Thoracic aorta (tissue), 2 donors: ENCODE measurements at regions not wholly inside any gene's neighbourhood (a gene's known extent, or its start where the extent isn't known, plus 50 kb on each side); places are given as distances from the start of the nearest gene placed in this dataset.

ENCODE experiments used
- ATAC-seq: fragments of 150-250 bp; one replicate; pipeline ENCODE4 v1.8.0; 2017; ENCODE audit warnings: low read depth; ENCODE audit not compliant: insufficient number of reproducible peaks, low FRiP score
- DNase-seq: peaks from one replicate; pipeline ENCODE4 v3.0.0-alpha.2; 2020; ENCODE audit warnings: low spot score
- H3K27ac ChIP-seq, 2 donors: fragments of 200-600 bp; sonication (generic); 1 replicate in 1 of 2; 2 replicates in 1 of 2; pipeline ENCODE4 v1.5.1; 2016; ENCODE audit warnings: mild to moderate bottlenecking in 2 of 2, moderate library complexity in 2 of 2
- H3K27me3 ChIP-seq: fragments of 200-600 bp; sonication (generic); replicated peaks from 2 replicates; pipeline ENCODE4 v1.6.0; 2016; ENCODE audit warnings: mild to moderate bottlenecking; ENCODE audit not compliant: insufficient read depth
- H3K36me3 ChIP-seq: fragments of 200-600 bp; sonication (generic); one replicate; pipeline ENCODE4 v1.5.1; 2016
- H3K4me1 ChIP-seq, 2 donors: fragments of 200-600 bp; sonication (generic); 1 replicate in 1 of 2; 2 replicates in 1 of 2; pipeline versions ENCODE4 v1.5.1 to v1.6.0; 2016; ENCODE audit warnings: low read depth in 2 of 2, mild to moderate bottlenecking in 1 of 2; ENCODE audit not compliant: control insufficient read depth in 1 of 2
- H3K4me3 ChIP-seq: fragments of 200-600 bp; sonication (generic); 2 replicates; pipeline ENCODE4 v1.5.1; 2016; ENCODE audit warnings: mild to moderate bottlenecking
- H3K9me3 ChIP-seq: fragments of 200-600 bp; sonication (generic); 2 replicates; pipeline ENCODE4 v1.5.1; 2016
- TF ChIP-seq, protein P1 (sequence below): fragments of 200-600 bp; sonication (generic); IDR thresholded peaks from one replicate; pipeline ENCODE4 v1.5.1; 2019; ENCODE audit warnings: antibody characterized with exemption

GRCh38 chr1:163444665-163445064 lies 122.9 kb downstream of the NUF2 start:
- Histone ChIP-seq H3K27ac (no peak overlapping the region), H3K4me3 (no peak overlapping the region), H3K9me3 (no peaks in the 10 kb centered on the region), H3K4me1 (no peaks in the 10 kb centered on the region), H3K36me3 (no peaks in the 10 kb centered on the region), H3K27me3 (no peaks in the 10 kb centered on the region)
- no peak for ATAC-seq
- TF ChIP-seq, protein P1, sequence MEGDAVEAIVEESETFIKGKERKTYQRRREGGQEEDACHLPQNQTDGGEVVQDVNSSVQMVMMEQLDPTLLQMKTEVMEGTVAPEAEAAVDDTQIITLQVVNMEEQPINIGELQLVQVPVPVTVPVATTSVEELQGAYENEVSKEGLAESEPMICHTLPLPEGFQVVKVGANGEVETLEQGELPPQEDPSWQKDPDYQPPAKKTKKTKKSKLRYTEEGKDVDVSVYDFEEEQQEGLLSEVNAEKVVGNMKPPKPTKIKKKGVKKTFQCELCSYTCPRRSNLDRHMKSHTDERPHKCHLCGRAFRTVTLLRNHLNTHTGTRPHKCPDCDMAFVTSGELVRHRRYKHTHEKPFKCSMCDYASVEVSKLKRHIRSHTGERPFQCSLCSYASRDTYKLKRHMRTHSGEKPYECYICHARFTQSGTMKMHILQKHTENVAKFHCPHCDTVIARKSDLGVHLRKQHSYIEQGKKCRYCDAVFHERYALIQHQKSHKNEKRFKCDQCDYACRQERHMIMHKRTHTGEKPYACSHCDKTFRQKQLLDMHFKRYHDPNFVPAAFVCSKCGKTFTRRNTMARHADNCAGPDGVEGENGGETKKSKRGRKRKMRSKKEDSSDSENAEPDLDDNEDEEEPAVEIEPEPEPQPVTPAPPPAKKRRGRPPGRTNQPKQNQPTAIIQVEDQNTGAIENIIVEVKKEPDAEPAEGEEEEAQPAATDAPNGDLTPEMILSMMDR: no peak
- DNase-seq: no peak

DNA sequence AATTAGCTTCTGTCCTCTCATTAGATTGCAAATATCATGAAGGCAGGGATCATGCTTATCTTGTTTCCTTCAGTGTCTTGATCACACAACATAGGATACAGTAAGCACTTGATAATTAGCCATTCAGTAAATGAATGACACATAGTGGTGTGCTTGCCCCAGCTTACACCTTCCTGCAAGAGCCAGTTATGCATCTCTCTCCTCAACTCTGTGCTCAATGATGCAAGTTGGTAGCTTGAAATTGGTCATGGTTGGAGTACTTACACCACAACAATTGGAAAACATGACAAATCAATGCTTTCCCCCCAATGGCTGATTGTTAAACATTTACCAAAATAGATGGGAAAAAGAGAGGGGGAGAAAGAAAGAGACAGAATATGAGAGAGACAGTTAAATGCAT lies 129.2 kb downstream of the NUF2 start:
- DNase-seq (no peak), ATAC-seq (no peak)
- Histone ChIP-seq H3K4me1 (no peaks in the 10 kb centered on the region), H3K27ac (no peak overlapping the region), H3K4me3 (no peak overlapping the region), H3K27me3 (no peaks in the 10 kb centered on the region), H3K36me3 (no peaks in the 10 kb centered on the region), H3K9me3 (no peaks in the 10 kb centered on the region)
- TF ChIP-seq, protein P1: no peak

GRCh38 chr1:163459539-163459938 lies 137.8 kb downstream of the NUF2 start:
- TF ChIP-seq, protein P1: no peak
- ATAC-seq: no peak
- no peak for DNase-seq

DNA sequence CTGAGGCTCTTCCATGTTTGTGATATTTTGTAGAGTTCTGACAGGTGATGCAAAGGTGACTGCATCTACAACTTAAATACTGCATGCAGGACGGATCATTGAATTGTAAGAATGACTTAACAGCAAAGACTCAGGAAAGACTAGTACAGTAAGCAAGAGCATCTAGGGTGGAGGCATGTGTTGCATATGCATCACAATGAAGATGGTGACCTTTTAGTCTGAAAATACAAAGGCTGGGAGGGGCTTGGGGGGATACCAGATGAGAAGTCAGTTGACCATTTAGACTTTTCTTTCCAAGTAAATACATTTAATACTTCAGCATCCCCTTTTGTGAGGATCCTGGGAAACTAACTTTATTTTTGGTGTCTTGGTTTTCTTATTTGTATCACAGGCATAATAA lies 145.5 kb downstream of the NUF2 start:
- DNase-seq (no peak), ATAC-seq (no peak)
- no peaks in the 10 kb centered on the region for H3K4me1 ChIP-seq
- no peaks in the 10 kb centered on the region for H3K9me3 ChIP-seq
- no peak overlapping the region for H3K4me3 ChIP-seq
- H3K27me3 ChIP-seq: no peaks in the 10 kb centered on the region
- TF ChIP-seq, protein P1: no peak
- no peak overlapping the region for H3K27ac ChIP-seq
- no peaks in the 10 kb centered on the region for H3K36me3 ChIP-seq

More at GRCh38 chr1:163459539-163459938, 137.8 kb downstream of the NUF2 start:
- Histone ChIP-seq H3K27ac (no peak overlapping the region), H3K36me3 (no peaks in the 10 kb centered on the region), H3K4me1 (no peaks in the 10 kb centered on the region), H3K4me3 (no peak overlapping the region), H3K9me3 (no peaks in the 10 kb centered on the region), H3K27me3 (no peaks in the 10 kb centered on the region)

GRCh38 chr1:163471779-163472650 lies 150.3 kb downstream of the NUF2 start:
- no peak for ATAC-seq
- Histone ChIP-seq H3K4me1 (no peaks in the 10 kb centered on the region), H3K27me3 (no peaks in the 10 kb centered on the region), H3K36me3 (no peaks in the 10 kb centered on the region), H3K4me3 (peak overlapping the region; percentile 44), H3K9me3 (no peaks in the 10 kb centered on the region), H3K27ac (no peak overlapping the region)
- TF ChIP-seq, protein P1: no peak
- DNase-seq: no peak
